ENCODE measurements at regions not wholly inside any gene's neighbourhood (a gene's known extent, or its start where the extent isn't known, plus 50 kb on each side); places are given as distances from the start of the nearest gene placed in this dataset.

DNA sequence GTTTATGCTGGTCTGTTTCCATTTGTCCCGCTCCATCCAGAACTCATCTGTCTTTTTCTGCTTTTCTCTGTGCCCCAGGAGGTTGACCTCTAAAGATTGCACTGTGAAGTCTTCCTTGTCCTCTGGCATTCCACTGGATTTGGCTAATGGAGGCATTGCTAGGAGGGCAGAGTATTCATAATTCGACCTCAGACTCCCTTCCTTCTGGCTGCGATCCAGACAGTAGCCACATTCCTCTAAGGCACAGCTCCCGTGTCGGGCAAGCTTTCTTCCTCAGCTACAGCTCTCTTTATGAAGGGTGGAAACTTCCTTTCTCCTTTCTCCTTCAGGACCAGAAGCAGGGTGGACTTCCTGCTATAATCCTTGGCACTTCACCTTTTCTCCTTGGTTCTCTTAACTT, 175.9 kb downstream of the BAMBI start:
- DNase-seq (ENCODE audit: low read depth in 2 of 3, low spot score in 2 of 3) = no peak

DNA sequence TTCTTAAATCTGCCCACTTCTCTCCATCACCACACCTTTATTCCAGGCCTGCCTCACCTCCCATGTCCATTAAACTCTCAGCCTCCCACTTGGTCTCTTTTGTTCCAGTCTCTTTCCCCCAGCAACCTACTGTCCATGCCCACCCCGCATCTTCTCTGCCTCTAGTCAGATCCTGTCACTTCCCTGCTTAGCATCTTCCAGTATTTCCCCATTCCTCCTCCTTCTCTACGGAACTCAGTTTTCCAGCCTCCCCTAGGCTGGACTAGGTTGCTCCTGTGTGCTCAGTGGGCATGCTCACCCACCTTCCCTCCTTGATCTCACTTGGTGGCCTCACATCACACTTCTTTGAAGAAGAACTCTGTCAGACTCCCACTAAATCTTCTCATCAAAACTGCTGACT, 179.8 kb downstream of the BAMBI start:
- DNase-seq (ENCODE audit: low read depth in 2 of 3, low spot score in 2 of 3) = no peak

DNA sequence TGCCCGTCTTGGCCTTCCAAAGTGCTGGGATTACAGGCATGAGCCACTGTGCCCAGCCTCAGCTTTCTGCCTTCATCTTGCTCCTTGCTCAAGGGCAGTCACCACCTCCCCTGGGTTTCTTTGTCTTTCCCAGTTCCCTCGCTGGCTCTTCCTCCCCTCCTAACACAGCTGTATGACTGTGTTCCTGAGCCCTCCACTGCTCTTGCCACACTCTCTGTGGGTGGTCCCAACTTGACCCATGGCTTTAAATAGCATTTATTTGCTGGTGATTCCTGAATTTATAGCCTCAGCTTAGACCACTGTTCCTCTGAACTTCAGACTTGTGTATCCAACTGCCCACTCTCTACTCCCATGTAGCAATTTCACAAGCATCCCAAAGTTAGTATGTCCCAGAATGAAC, 181.3 kb downstream of the BAMBI start:
- no peak for DNase-seq (ENCODE audit: low read depth in 2 of 3, low spot score in 2 of 3)

DNA sequence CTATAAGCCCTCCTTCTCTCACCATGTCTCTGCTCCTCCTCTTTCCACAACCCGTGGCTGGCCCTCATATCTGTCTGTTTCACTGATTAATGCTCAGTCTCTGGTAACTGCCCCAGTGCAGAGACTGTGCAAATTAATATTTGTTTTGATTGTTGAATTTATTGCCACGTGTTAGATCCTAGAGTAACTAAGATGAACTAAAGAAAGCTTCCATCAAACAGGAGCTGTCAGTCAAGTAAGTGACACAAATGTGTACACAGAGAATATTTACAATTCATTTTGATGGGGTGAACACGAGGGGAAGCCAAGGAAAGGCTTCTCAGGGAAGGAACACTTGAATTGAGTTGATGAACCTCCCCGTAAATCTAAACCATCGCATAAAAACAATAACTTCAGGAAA, 182.5 kb downstream of the BAMBI start:
- DNase-seq (ENCODE audit: low read depth in 2 of 3, low spot score in 2 of 3) = no peak

DNA sequence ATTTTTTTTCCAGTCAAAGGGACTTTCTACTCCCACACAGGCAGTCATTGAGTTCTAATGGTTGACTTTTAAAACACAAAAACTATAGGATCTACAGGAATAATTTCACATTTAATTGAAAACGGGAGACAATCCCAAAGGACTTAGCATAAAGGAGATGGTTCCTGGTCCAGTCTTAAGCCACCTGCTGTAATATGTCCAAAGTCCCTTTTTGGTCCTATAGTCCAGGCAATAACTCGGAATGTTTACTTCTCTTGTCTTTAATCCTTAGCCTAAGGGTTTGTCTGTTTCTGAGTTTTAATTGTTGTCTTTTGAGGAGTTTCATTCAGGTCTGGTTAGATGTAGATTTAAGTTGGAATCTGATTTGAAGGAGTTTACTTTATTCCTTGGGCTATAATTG, 184.9 kb downstream of the BAMBI start:
- DNase-seq (ENCODE audit: low read depth in 2 of 3, low spot score in 2 of 3) = no peak

DNA sequence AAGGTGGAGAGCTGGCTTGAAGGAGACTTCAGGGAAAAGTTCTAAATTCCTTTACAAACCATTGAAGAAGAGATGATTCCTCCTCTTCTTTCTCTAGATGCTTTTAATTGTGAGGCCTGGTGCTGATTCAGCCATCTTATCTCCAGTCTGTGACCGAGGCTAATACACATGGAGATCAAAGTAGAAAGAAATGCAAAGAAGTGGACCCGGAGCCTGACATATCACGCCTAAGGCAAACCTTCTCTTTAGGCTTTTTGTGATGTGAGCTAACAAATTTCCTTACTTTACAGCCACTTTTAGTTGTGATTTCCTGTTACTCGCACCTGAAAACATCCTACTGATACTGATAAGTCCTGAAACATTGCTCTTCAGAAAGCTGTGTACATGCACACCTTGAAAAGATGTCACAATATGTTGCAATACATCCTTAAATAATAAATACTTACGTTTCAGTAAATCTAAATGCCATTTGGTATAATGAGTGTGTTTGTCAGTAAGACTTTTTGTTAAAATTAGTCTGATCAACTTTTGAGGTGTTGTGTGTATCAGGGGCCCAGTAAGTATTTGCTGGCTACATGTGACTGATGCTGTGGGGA, 192.4 kb downstream of the BAMBI start:
- DNase-seq (ENCODE audit: low read depth in 2 of 3, low spot score in 2 of 3) = no peak

DNA sequence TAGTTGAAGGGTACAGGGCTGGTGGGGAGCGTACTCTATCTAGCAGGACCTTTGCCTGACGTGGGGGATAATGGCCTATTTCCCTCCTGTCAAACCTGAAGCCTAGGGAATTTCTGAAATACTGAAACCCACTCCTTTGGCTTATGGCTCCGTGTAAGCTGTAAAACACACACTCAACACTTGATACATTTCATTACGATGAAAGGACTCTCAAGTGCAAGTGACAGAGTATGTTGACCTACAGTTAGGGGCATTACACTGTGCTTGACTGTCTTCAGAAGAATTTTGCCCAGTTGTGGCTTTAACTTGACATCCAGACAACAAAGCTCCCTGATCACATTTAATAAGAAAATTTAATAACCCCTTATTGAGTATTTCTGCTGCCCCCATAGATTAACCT, 194.3 kb downstream of the BAMBI start:
- DNase-seq (ENCODE audit: low read depth in 2 of 3, low spot score in 2 of 3) = no peak

DNA sequence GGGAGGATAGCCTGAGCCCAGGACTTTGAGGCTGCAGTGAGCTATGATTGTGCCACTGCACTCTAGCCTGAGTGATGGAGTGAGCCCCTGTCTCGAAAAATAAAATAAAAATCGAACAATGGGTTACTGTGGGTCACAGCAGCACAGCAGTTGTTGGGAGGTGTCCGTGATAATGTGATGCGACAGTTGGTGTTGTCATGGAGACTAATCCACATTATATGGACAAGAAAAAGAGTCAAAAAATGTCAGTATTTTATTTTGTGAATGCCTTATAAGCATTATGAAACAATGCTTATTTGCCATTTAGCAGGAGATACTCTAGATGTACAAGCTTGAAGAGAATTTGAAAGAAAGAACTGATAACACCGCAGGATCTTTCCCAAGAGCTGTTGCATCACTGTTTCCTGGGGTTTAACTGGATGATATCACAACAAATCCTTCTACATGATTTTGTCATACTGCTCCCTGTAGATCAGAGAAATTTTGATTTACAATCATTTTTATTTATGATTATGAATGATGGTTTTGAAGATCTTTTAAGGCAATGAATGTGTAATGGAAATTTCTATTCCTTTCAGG, 195.4 kb downstream of the BAMBI start:
- DNase-seq (ENCODE audit: low read depth in 2 of 3, low spot score in 2 of 3) = no peak

DNA sequence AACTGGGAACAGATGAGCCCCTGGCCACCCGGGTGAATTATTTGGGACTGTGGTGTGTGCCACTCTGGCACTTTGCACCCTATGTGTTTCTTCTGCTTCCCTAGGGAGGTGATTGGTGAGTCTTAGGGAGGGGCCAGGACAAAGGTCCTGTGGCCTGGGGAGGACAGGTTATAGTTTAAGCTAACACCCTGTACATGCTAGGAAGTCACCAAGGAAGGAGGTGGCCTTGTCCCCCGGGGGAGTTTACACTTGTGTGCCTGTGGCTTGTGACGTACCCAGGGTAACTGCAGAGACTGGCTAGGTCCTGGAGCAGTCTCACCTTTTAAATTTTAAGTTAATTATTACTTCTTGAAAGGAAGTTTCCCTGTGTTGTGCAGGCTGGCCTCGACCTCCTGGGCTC, 196.2 kb downstream of the BAMBI start:
- no peak for DNase-seq (ENCODE audit: low read depth in 2 of 3, low spot score in 2 of 3)

DNA sequence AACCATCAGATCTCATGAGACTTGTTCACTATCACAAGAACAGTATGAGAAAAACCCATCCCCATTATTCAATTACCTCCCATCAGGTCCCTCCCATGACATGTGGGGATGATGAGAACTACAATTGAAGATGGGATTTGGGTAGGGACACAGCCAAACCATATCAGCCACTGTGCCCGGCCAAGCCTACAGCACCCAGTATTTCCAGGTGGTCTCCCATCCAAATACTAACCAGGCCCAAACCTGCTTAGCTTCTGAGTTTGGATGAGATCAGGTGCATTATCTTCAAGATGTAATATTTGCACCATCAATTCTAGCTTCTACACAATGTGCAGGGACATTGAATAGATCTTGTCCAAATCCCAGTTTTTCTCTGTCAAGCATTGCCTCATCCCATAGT, 196.9 kb downstream of the BAMBI start:
- DNase-seq (ENCODE audit: low read depth in 2 of 3, low spot score in 2 of 3) = no peak

DNA sequence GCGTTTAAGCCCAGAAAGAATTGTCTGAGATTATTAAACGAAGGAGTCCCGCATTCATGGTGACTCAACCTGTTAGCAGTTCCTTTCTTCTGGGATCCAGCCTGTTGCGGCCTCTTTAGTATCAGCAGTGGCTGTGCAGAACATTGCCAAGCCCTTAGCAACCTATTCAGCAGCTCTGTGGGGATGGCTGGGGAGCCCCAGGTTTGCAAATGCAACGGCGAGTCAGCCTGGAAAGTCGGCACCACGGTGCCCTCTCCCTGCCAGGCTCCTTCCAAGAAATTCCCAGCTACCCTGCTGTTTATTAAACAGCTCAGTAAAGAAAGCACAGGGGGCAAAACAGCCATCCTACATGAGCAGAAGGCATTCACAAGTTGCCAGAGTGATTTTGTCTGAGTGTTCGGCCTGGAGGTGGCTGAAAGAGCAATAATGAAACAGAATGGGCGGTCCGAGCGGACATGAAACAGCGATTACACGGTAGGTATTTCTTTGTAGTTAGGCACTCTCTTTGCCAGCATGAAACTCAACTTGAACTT, 198.3 kb downstream of the BAMBI start:
- no peak for DNase-seq (ENCODE audit: low read depth in 2 of 3, low spot score in 2 of 3)

DNA sequence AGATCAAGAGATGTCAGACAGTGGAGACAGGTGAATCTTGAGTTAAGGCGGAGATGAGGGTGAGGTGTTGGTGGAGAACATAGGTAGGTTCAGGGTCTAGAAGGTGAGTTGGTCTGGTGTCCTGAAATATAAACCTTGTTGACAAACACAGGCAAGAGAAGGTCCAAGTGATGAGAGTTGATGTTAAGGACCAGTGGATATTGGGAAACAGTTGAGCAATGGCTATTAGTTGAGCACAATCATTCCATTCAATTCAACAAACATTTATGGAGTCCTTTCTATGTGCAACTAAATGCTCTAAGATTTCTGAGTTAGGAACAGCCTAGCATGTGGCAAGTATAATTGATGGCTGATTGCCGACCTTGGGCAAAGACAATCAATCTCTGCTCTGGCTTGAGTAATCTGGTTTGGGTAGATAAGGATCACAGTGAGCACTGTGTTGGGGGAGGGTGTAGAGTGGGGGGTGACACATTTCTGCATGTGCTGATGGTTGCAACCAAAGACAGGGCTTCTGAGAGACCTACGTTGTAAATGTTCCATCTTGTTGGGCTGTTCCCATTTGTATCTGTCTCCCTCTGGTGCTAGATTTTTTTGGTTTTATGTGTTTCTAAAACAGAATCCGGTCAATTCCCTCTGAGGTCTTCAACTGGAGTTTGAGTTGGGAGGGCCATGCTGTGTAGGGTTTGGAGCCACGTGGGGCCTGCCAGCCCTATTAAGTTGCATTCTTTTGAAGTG, 201.1 kb downstream of the BAMBI start:
- DNase-seq (ENCODE audit: low read depth in 2 of 3, low spot score in 2 of 3) = peak in 1 of 3 donors; percentile 14

DNA sequence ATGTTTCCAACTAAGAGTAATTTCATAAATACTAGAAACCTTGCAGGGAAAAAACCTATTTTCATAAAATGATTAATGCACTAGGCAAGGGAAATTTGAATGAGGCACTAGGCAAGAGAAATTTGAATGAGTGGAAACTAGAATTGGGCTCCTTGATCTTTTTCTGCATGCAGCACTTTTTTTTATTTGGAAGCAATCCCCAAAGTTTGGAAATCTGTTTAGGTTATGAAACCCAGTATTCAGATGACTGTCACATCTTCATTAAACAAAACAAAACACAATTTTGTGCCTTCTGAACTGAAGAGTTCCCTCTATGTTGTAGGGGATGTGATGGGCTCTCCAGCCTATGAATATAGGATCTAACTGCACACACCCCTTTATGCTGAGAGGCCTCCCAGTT, 201.9 kb downstream of the BAMBI start:
- DNase-seq (ENCODE audit: low read depth in 2 of 3, low spot score in 2 of 3) = no peak

DNA sequence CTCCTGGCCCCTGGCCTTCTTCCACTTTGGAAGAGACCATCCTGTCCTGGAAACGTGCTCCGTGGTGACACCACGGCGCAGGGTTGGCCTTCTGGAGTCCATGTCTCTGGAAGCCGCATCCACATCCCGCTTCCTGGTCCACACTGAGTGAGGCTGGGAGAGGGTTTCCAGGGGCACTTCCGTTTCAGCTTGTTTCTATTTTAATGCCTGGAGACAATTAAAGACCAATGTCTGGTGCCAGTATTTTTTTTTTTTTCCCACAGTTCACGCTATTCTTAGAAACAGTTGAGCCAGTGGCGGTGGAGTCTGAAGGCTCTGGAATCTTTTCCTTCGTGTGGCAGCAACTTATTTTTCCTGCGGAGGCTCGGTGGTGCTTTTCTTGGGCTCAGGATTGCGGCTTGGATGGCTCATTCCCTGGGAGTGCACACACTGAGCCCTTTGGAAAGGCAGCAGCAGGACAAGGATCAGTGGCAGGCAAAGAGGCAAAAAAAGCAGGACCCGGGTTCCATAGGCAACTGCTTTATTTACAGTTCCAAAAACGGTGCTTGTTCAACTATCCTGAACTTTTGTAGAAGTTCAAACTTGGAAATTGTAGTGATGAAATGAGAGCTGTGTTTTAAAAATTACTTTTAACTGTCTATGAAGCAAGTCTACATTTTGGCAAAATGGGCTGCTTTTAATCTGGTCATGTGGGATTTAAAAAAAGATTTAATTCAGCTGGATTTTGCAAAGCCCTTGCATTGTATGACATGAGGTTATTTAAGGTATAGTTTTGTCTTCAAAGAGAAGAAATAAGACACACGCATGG, 202.8 kb downstream of the BAMBI start:
- no peak for DNase-seq (ENCODE audit: low read depth in 2 of 3, low spot score in 2 of 3)

DNA sequence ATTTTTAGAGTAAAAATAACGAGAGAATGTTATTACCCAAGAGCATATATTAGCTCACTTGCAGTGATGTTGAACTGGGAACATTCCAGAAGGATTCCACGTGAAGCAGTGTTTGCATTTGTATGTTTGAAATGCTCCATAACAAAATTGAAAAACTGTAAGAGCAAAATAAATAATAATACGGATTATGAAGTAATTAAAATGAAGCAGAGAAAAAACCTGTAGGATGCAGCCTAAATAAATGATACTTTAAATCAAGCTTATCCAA, 203.3 kb downstream of the BAMBI start:
- DNase-seq (ENCODE audit: low read depth in 2 of 3, low spot score in 2 of 3) = no peak

DNA sequence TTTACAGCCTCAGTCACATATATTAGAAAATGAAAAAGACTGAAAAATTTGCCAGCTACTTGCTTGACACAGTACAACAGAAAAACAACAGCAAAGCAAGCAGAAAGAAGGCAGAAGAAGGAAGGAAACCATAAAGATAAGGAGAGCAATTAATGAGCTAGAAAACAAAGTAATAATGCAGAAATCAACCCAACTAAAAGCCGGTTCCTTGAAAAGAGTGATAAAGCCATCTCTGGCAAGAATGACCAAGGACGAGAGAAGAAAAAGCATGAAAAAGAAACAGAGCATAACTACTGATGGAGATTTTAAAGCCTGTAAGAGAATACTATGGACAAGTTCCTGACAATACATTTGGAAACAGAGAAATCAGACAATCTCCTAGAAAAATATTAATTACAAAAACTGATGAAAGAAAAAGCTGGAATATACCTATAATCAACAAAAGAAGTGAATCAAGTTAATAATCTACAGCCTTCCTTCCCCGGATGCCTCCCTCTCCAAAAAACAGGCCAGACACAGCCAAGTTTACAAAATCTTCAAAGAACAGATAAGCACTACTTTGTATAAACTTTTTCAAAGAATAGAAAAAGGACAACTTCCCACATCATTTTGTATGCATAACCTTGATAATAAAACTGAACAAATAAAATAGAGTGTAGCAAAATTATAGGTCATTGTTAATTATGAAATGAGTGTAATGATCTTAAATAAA, 204.0 kb downstream of the BAMBI start:
- DNase-seq (ENCODE audit: low read depth in 2 of 3, low spot score in 2 of 3) = no peak

DNA sequence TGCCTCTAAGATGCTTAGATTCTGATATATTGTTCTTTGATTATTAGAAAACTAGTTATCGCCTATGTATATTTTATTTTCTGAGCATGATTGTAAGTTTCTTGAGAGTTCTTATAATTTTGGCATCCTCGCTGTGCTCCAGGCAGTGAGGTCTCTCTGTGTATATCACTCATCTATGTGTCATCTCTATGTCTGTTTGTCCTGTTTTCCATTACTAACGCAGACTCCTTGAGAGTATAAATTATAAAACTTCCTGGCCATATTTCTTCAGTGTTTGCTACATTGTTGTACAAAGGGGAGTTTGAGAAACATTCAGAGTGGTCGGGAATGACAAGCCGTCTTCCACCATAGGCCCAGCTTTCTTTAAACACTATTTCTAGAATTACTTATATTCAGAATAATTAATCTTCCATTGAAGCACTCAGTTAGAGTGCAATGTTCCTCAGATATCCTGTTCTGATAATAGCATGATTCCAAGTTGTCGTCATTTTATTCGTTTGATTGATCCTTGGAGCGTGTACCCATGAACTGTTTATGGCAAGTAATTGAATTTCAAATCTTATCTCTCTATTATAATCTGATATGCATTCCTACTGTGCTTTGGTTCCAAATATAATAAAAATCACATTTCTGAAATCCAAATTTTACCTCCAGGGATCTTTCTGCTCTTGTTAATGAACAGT, 206.6 kb downstream of the BAMBI start:
- DNase-seq (ENCODE audit: low read depth in 2 of 3, low spot score in 2 of 3) = no peak

DNA sequence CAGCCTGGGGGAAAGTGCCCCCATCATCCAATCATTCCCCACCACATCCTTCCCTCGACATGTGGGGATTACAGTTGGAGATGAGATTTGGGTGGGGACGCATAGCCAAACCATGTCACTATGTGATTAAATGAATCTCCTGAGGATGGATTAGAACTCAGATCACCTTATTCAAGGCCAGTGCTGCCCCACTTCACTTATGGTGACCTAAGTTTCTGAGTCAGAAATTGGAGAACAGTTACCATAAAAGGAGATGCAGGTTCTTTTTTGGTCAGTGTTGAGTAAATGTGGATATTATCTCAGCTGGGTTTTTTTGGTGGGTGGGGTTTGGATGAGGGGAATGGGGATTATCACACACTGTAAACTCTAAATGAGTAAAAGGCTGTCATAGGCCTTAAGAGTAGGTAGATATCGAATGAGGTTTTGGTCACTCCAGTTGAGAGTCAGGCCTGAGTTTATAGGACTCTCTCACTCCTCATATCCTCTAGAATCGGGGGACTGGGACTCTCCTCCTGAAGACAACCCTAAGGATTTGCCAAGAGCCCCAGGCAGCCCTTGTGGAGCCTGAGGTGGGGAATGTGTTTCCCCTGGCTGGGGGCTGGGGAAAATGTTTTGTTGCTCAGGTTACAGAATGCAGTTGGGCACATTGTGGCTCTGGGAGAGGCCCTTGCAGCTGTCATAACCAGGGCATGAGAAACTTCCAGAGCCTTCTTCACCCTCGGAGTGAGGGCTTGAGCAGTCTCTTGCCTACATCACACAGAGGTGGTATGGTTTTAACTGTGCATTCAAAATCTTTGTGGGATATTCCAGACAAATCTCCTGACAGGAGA, 213.0 kb downstream of the BAMBI start:
- DNase-seq (ENCODE audit: low read depth in 2 of 3, low spot score in 2 of 3) = no peak

DNA sequence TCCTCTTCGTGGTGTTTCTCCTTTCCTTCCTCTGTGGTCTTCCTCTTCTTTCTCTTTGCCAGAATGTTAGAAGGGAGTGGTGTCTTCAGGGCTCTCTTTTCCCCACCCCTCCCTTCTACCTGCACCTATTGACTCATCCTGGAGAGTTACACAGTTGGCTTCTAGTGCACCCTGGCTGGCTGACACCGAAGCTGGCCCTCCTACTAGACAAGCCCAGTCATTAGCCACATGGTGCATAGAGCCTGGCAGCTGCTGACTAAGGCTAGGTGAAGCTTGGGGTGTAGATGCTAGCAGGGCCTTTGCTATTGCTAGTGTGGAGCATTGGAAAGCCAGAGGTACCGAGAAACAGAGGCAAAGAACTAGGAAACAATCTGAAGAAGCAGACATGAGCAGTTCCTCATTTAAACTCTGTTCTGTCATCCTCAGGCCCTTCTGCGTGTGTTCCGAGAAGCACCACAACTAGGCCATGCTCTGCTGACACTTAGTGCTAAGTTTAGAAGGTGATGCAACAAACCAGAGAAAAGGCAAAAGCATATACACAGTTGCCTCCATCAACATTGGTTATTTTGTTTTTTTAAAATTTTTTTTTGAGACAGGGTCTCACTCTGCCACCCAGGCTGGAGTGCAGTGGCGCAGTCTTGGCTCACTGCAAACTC, 213.9 kb downstream of the BAMBI start:
- no peak for DNase-seq (ENCODE audit: low read depth in 2 of 3, low spot score in 2 of 3)

Data from hematopoietic multipotent progenitor cell (in vitro differentiated cells).